GM18502 (cell line): ENCODE measurements at regions not wholly inside any gene's neighbourhood (a gene's known extent, or its start where the extent isn't known, plus 50 kb on each side); places are given as distances from the start of the nearest gene placed in this dataset.

Experiments
- ATAC-seq: cut with Tn5 transposase; IDR thresholded peaks from one replicate; pipeline ENCODE4 v1.9.1; 2021; ENCODE audit warnings: mild to moderate bottlenecking; ENCODE audit not compliant: unreplicated experiment, poor library complexity

DNA sequence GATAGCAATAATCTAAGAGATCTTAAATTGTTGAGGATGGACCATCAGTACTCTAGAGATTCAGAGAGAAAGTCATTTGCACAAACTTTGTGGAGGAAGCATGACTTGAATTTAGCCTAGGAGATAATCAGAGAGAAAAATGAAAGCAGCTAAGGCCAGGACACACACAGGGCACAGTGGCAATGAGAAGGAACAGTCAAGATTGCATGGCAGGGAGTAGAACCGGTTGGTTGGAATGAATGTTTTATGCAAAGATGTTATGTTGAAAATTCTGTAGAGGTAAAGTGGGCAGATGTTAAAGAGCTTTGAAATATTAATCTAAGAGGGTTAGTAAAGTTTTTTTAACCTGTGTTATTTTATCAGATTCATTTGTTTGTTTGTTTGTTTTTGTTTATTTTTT lies 521.8 kb downstream of the GATA3 start:
- no peak for ATAC-seq

GRCh38 chr10:8576911-8577310 lies 522.4 kb downstream of the GATA3 start:
- no peak for ATAC-seq

- ATAC-seq, result no peak
Measured at GRCh38 chr10:8577686-8578085, 523.2 kb downstream of the GATA3 start.

DNA sequence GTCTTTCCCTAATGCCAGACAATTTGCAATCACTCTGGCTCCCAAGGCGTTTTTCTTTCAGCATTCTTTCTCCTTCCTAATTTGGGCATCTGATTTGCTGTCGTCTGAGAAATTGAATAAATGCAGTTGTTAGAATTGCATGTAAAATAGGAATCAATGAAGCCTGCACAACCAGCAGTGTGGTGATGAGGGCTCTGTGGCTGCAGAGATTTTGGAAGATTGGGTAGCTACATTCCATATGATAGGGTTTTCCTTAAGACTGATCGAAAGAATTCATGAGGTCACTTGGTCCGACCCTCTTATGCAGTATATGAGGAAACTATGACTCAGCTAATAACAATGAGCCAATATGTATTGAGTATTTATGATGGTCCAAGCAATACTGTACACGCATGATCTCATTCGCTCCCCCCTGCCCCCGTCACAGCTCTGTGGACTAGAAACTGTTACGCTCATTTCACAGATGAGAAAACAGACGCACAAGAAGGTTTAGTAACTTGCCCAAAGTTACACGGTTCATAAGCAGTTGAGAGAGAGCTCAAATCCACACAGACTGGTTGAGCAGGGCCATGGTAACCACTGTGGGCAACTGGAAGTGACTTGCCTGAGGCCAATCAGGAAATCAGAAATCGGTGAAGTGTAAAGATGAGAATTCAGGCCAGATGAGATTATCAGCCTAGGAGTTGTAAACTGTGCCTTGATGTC lies 527.2 kb downstream of the GATA3 start:
- ATAC-seq, result no peak

DNA sequence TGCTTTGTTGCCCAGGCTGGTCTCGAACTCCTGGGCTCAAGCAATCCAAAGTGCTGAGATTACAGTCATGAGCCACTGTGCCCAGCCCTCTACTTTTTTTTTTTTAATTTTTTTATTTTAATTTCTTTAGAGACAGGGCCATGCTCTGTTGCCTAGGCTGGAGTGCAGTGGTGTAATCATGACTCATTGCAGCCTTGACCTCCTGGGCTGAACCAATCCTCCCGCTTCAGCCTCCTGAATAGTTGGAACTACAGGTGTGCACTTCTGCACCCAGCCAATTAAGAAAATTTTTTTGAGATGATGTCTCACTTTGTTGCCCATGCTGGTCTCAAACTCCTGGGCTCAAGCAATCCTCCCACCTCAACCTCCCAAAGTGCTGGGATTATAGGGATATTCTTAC lies 528.6 kb downstream of the GATA3 start:
- no peak for ATAC-seq

- no peak for ATAC-seq
Measured at GRCh38 chr10:8584666-8585065, 530.2 kb downstream of the GATA3 start.

DNA sequence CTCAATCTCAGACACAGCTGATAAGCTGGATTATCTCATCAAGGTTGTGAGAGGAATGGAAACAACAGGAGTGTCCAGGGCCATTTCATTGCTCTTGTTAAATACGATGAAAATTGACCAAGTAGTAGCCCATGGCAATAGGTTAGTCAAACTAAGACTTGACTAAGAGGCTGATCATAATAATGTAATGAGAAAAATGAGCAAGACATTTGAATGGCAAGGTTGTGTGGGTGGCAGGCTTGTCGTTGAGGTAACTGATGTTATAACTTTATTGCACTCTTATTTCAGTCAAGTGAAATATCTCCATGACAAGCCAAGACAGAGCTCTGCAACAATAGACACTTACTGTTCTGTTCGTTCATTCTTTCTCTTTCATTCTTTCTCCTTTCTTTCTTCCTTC lies 532.0 kb downstream of the GATA3 start:
- no peak for ATAC-seq

- no peak for ATAC-seq
Measured at GRCh38 chr10:8588135-8588534, 533.6 kb downstream of the GATA3 start.

- ATAC-seq, result no peak
Measured at GRCh38 chr10:8590518-8590917, 536.0 kb downstream of the GATA3 start.

DNA sequence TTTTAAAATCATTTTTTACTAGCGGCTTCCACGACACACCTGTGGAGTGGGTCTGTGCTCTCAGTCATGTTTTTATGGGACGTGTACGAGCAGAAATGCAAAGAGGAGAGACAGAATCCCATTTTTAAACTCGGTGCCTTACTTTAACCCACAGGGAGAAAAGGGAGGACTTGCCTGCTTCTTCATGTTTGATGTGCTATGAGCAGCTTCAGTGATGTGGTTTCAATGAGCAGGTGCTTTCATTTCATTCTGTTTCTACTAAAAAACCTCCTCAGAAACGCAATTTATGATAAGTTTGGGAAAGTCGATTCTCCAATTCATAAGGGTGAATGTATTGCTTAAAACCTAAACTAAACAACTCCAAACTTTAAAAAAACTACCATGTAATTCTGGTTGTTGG lies 537.2 kb downstream of the GATA3 start:
- ATAC-seq, result no peak

GRCh38 chr10:8594176-8594575 lies 539.7 kb downstream of the GATA3 start:
- no peak for ATAC-seq

GRCh38 chr10:8594711-8595110 lies 540.2 kb downstream of the GATA3 start:
- no peak for ATAC-seq

GRCh38 chr10:8595140-8595539 lies 540.7 kb downstream of the GATA3 start:
- ATAC-seq, result no peak

GRCh38 chr10:8596929-8597472 lies 542.5 kb downstream of the GATA3 start:
- ATAC-seq, result no peak

DNA sequence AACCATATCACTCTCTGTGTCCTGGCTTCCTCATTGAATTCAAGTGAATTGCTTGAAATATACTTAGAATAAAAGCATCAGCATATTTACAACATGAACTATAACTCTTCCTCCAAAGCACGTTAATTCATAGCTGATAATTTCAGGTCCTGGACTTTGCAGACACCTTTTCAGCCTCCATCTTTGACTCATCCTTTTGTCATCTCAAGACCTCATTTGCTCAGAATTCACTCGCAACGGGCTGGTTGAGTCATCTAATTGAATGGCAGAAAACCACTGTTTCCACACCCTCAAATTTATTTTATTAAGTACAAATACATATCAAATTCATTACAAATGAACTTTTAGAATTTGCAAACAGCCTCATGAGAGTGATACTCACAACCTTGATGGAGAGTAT lies 545.7 kb downstream of the GATA3 start:
- no peak for ATAC-seq

DNA sequence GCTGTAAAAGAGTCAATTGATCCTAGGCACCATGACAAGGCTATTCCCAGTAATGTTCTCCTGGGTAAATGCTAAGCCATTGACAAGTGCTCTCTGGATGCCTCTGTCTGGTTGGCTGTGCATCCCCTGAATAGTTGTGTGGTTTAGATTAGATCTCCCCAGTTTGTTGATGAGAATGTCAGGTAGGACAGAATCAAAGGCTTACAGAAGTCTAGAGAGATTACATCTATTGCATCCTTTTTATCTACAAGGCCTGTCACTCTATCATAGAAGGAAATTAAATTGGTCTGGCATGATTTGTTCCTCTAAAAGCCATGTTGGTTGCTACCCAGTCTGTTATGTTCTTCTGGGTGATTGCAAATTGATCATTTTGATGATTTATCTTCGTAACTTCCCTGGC lies 548.3 kb downstream of the GATA3 start:
- no peak for ATAC-seq

GRCh38 chr10:8614054-8614565 lies 559.6 kb downstream of the GATA3 start:
- ATAC-seq, result no peak

GRCh38 chr10:8615118-8615517 lies 560.6 kb downstream of the GATA3 start:
- ATAC-seq, result no peak

GRCh38 chr10:8616166-8616565 lies 561.7 kb downstream of the GATA3 start:
- ATAC-seq, result peak; percentile 85

DNA sequence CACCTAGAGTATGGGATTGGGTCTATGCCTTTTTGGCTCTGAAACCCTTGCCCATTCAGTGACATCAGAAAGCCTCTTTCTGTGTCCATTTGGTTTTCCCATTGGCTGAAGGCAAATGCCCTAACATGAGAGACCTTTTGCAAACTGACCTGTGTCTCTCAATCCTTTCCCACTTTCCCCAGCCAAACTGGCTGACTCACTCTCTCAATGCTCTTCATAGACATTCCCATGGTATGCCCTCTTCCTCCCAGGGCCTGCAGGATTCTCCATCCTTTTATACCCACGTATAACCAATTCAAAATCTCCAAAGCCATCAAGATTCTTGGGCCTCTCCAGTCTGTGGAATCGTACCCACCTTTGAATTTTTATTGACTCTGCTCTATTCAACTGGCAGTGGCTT lies 563.3 kb downstream of the GATA3 start:
- ATAC-seq, result no peak

GRCh38 chr10:8618834-8619233 lies 564.3 kb downstream of the GATA3 start:
- ATAC-seq, result no peak

- no peak for ATAC-seq
Measured at GRCh38 chr10:8628351-8628750, 573.9 kb downstream of the GATA3 start.
